IMR-90 (cell line): ENCODE measurements at regions not wholly inside any gene's neighbourhood (a gene's known extent, or its start where the extent isn't known, plus 50 kb on each side); places are given as distances from the start of the nearest gene placed in this dataset.

Source experiments
- ATAC-seq: fragments of 200-7000 bp; cut with Tn5 transposase; 2 replicates; pipeline ENCODE4 v1.9.1; 2020; ENCODE audit warnings: low read depth, mild to moderate bottlenecking, moderate library complexity
- BruUV-seq: library from RNA; stranded (reverse); fragments of 400-500 nt; replicated peaks from 2 replicates; lab custom pipeline; 2021; lab: Mats Ljungman, UMichigan
- CTCF ChIA-PET: fragments of 300-600 bp; formaldehyde crosslinking; extraction: SDS; loops from one replicate; lab custom pipeline; 2021; ENCODE audit warnings: antibody characterized with exemption; lab: Yijun Ruan, JAX
- POLR2A ChIA-PET: fragments of 300-600 bp; sonication (Branson Sonifier 250); formaldehyde crosslinking; loops from one replicate; lab custom pipeline; 2022; ENCODE audit warnings: antibody characterized with exemption; ENCODE audit not compliant: unreplicated experiment; lab: Charles Lee
- DNase-seq: peaks from one replicate; pipeline ENCODE4 v3.0.0; 2013
- H2AFZ ChIP-seq: replicated peaks from 2 replicates; pipeline ENCODE3; 2013; ENCODE audit warnings: low read length, mild to moderate bottlenecking; ENCODE audit not compliant: poor library complexity
- H2AK5ac ChIP-seq: 2 replicates; pipeline ENCODE4 v1.6.1; 2013; ENCODE audit warnings: low read depth, low read length, inconsistent platforms
- H2AK9ac ChIP-seq: replicated peaks from 2 replicates; pipeline ENCODE3; 2013; ENCODE audit warnings: mild to moderate bottlenecking, low read depth, low read length, moderate library complexity; ENCODE audit not compliant: poor library complexity
- H2BK120ac ChIP-seq: 2 replicates; pipeline ENCODE4 v1.6.1; 2013; ENCODE audit warnings: low read depth, low read length, inconsistent platforms
- H2BK15ac ChIP-seq: 3 replicates; pipeline ENCODE4 v1.6.1; 2013; ENCODE audit warnings: low read depth, low read length, inconsistent platforms
- H2BK20ac ChIP-seq: 2 replicates; pipeline ENCODE4 v1.6.1; 2013; ENCODE audit warnings: low read depth, mild to moderate bottlenecking, inconsistent platforms, low read length, moderate library complexity
- H2BK5ac ChIP-seq: 2 replicates; pipeline ENCODE4 v1.6.1; 2013; ENCODE audit warnings: mild to moderate bottlenecking, low read depth, low read length, inconsistent platforms; ENCODE audit not compliant: poor library complexity, severe bottlenecking
- H3K14ac ChIP-seq: replicated peaks from 2 replicates; pipeline ENCODE4 v1.6.1; 2013; ENCODE audit warnings: low read depth, low read length, inconsistent platforms
- H3K18ac ChIP-seq: 2 replicates; pipeline ENCODE4 v1.6.1; 2013; ENCODE audit warnings: low read depth, low read length, control low read depth
- H3K23ac ChIP-seq: 2 replicates; pipeline ENCODE4 v1.6.1; 2013; ENCODE audit warnings: low read depth, low read length, inconsistent platforms
- H3K27ac ChIP-seq: 2 replicates; pipeline ENCODE4 v1.5.1; 2013; ENCODE audit warnings: mild to moderate bottlenecking, control low read depth, low read length; ENCODE audit not compliant: insufficient read depth
- H3K27me3 ChIP-seq: 2 replicates; pipeline ENCODE4 v1.6.1; 2013; ENCODE audit warnings: low read length; ENCODE audit not compliant: control insufficient read depth, insufficient read depth
- H3K36me3 ChIP-seq: 2 replicates; pipeline ENCODE4 v1.6.1; 2013; ENCODE audit warnings: low read length, mixed read lengths; ENCODE audit not compliant: control insufficient read depth, insufficient read depth
- H3K4ac ChIP-seq: 2 replicates; pipeline ENCODE4 v1.6.1; 2013; ENCODE audit warnings: low read depth, low read length, inconsistent platforms
- H3K4me1 ChIP-seq: 2 replicates; pipeline ENCODE4 v1.6.1; 2013; ENCODE audit warnings: low read length, mixed read lengths; ENCODE audit not compliant: control insufficient read depth, insufficient read depth
- H3K4me2 ChIP-seq: 2 replicates; pipeline ENCODE4 v1.6.1; 2013; ENCODE audit warnings: low read depth, mild to moderate bottlenecking, control low read depth, low read length, moderate library complexity
- H3K4me3 ChIP-seq: 2 replicates; pipeline ENCODE4 v1.5.1; 2013; ENCODE audit warnings: low read depth, mild to moderate bottlenecking, control low read depth, low read length, moderate library complexity; ENCODE audit not compliant: insufficient read depth
- H3K56ac ChIP-seq: 2 replicates; pipeline ENCODE4 v1.6.1; 2013; ENCODE audit warnings: low read length, inconsistent platforms; ENCODE audit not compliant: insufficient read depth; ENCODE audit errors: extremely low read depth
- H3K79me1 ChIP-seq, 2 experiments: 2 replicates each; pipeline ENCODE4 v1.6.1; 2013; ENCODE audit warnings: low read length in 2 of 2, inconsistent platforms in 1 of 2, low read depth in 1 of 2
- H3K9ac ChIP-seq: 2 replicates; pipeline ENCODE4 v1.6.1; 2013; ENCODE audit warnings: low read depth, low read length, control low read depth
- H3K9me1 ChIP-seq: 2 replicates; pipeline ENCODE4 v1.6.1; 2013; ENCODE audit warnings: low read length, inconsistent platforms; ENCODE audit not compliant: insufficient read depth
- H3K9me3 ChIP-seq: 2 replicates; pipeline ENCODE4 v1.6.1; 2013; ENCODE audit warnings: low read length; ENCODE audit not compliant: control insufficient read depth, insufficient read depth
- H4K20me1 ChIP-seq: 2 replicates; pipeline ENCODE4 v1.6.1; 2013; ENCODE audit warnings: low read length, inconsistent platforms; ENCODE audit not compliant: insufficient read depth
- H4K5ac ChIP-seq: 2 replicates; pipeline ENCODE4 v1.6.1; 2013; ENCODE audit warnings: mild to moderate bottlenecking, low read depth, low read length, control low read depth
- H4K8ac ChIP-seq, 2 experiments: 2 replicates each; pipeline ENCODE4 v1.6.1; 2013; ENCODE audit warnings: low read depth in 2 of 2, low read length in 2 of 2, control low read depth in 1 of 2, inconsistent platforms in 1 of 2
- H4K91ac ChIP-seq: 2 replicates; pipeline ENCODE4 v1.6.1; 2013; ENCODE audit warnings: low read depth, low read length, inconsistent platforms; ENCODE audit not compliant: insufficient read depth
- CEBPB ChIP-seq: IDR thresholded peaks from 2 replicates; pipeline ENCODE4 v1.6.1; 2012; ENCODE audit warnings: low read depth, low read length, improper control_type of control experiment
- CTCF ChIP-seq: conservative IDR thresholded peaks from 2 replicates; pipeline ENCODE4 v1.5.1; 2012; ENCODE audit warnings: mild to moderate bottlenecking, low read depth, low read length, improper control_type of control experiment
- ELK1 ChIP-seq: fragments of 150-350 bp; IDR thresholded peaks from 2 replicates; pipeline ENCODE4 v1.6.1; 2016; ENCODE audit warnings: low read depth, mild to moderate bottlenecking, low read length, moderate library complexity, borderline replicate concordance
- MAFK ChIP-seq: IDR thresholded peaks from 2 replicates; pipeline ENCODE4 v1.6.1; 2012; ENCODE audit warnings: low read depth, low read length, improper control_type of control experiment
- MAZ ChIP-seq: IDR thresholded peaks from 2 replicates; pipeline ENCODE4 v1.6.1; 2012; ENCODE audit warnings: low read depth, mild to moderate bottlenecking, low read length, improper control_type of control experiment, moderate library complexity, borderline replicate concordance
- MXI1 ChIP-seq: IDR thresholded peaks from 2 replicates; pipeline ENCODE4 v1.6.1; 2012; ENCODE audit warnings: low read depth, mild to moderate bottlenecking, low read length, moderate library complexity, borderline replicate concordance
- NFE2L2 ChIP-seq: fragments of 150-350 bp; IDR thresholded peaks from 2 replicates; pipeline ENCODE4 v1.6.1; 2016; ENCODE audit warnings: low read depth, mild to moderate bottlenecking, low read length
- POLR2A ChIP-seq: IDR thresholded peaks from 2 replicates; pipeline ENCODE4 v1.6.1; 2012; ENCODE audit warnings: mild to moderate bottlenecking, low read depth, low read length
- RAD21 ChIP-seq: IDR thresholded peaks from 2 replicates; pipeline ENCODE4 v1.6.1; 2012; ENCODE audit warnings: low read length, improper control_type of control experiment
- RCOR1 ChIP-seq: IDR thresholded peaks from 2 replicates; pipeline ENCODE4 v1.6.1; 2012; ENCODE audit warnings: mild to moderate bottlenecking, low read length, improper control_type of control experiment; ENCODE audit not compliant: insufficient replicate concordance
- RFX5 ChIP-seq: IDR thresholded peaks from 2 replicates; pipeline ENCODE4 v1.8.0; 2012; ENCODE audit warnings: low read depth, mild to moderate bottlenecking, low read length, moderate library complexity
- SMC3 ChIP-seq: fragments of 150-350 bp; IDR thresholded peaks from 2 replicates; pipeline ENCODE4 v1.6.1; 2016; ENCODE audit warnings: low read depth, mild to moderate bottlenecking, antibody characterized with exemption, low read length, moderate library complexity
- USF2 ChIP-seq: fragments of 150-350 bp; IDR thresholded peaks from 2 replicates; pipeline ENCODE4 v1.6.1; 2017; ENCODE audit warnings: mild to moderate bottlenecking, antibody characterized with exemption, low read length, low read depth
- WGBS, 2 experiments: methylation state at CpG; one replicate each; pipeline versions ENCODE4 v1.1.5 to v1.1.7; 2013; ENCODE audit warnings: missing lambda C conversion rate in 2 of 2; ENCODE audit not compliant: insufficient read length in 1 of 2; ENCODE audit errors: extremely low coverage in 2 of 2; 5-methylcytosine and 5-hydroxymethylcytosine counted together
- dilution Hi-C: fragments of 300-500 bp; cut with HindIII; formaldehyde crosslinking; loops from one replicate; pipeline ENCODE4 v1.14.3; 2018; ENCODE audit warnings: low sequenced_read_pairs; ENCODE audit not compliant: unreplicated experiment
- in situ Hi-C: fragments of 300-500 bp; cut with MboI; formaldehyde crosslinking; loops from 3 replicates; pipeline ENCODE4 v1.14.3; 2019; ENCODE audit warnings: low sequenced_read_pairs, inconsistent platforms, mixed read lengths
- intact Hi-C: fragments of 100-400 bp; cut with micrococcal nuclease; formaldehyde crosslinking; loops from 2 replicates; pipeline ENCODE4 v1.10.0; 2022

- no peak for TF ChIP-seq USF2
Measured at GRCh38 chr2:196390243-196391148, 219.1 kb upstream of the STK17B start (continued).

GRCh38 chr2:196391149-196391479 is 219.7 kb upstream of the STK17B start:
- H2BK20ac ChIP-seq = no peak overlapping the region
- dilution Hi-C loops (no loop called here), intact Hi-C loops (no loop called here), in situ Hi-C loops (no loop called here)
- no peak overlapping the region for H3K4ac ChIP-seq
- ChIA-PET POLR2A (no interaction called here), CTCF (no interaction called here)
- H4K20me1 ChIP-seq = no peaks in the 10 kb centered on the region
- no peaks in the 10 kb centered on the region for H3K36me3 ChIP-seq
- no peak overlapping the region for H3K27ac ChIP-seq
- H2AK5ac ChIP-seq = no peak overlapping the region
- H2BK120ac ChIP-seq = no peak overlapping the region
- no CpG with 5 or more reads among the region's 1 CpG for WGBS, 2 experiments
- H3K23ac ChIP-seq = no peak overlapping the region
- no peak overlapping the region for H3K18ac ChIP-seq
- H3K56ac ChIP-seq = no peak overlapping the region
- no peak overlapping the region for H3K14ac ChIP-seq
- no peak overlapping the region for H2BK5ac ChIP-seq
- ATAC-seq = no peak
- H3K9me3 ChIP-seq = no peaks in the 10 kb centered on the region
- no peaks in the 10 kb centered on the region for H3K27me3 ChIP-seq
- no TSS peak for BruUV-seq
- H3K9me1 ChIP-seq = no peaks in the 10 kb centered on the region; the same call in 1 of the 2 replicates
- H2AFZ ChIP-seq = no peak overlapping the region
- no peak overlapping the region for H2BK15ac ChIP-seq
- no peaks in the 10 kb centered on the region for H3K79me1 ChIP-seq
- H3K4me2 ChIP-seq = no peak overlapping the region
- no peak overlapping the region for H3K9ac ChIP-seq
- H4K8ac ChIP-seq = no peak overlapping the region
- no peak overlapping the region for H4K5ac ChIP-seq
- no peak overlapping the region for H3K4me3 ChIP-seq
- no peaks in the 10 kb centered on the region for H3K4me1 ChIP-seq
- no peak overlapping the region for H4K91ac ChIP-seq
- H2AK9ac ChIP-seq = no peak overlapping the region
- no peak for DNase-seq
- TF ChIP-seq MXI1 (no peak), MAFK (no peak), CEBPB (no peak), POLR2A (no peak), RCOR1 (no peak), SMC3 (no peak), MAZ (no peak), ELK1 (no peak), CTCF (no peak), NFE2L2 (no peak), RAD21 (no peak), RFX5 (no peak)
